Activated CD8-positive, alpha-beta memory T cell treated with anti-CD3 and anti-CD28 coated beads, Interleukin-2, amount 50 U/mL, for 1 hour (primary cell): ENCODE measurements at regions not wholly inside any gene's neighbourhood (a gene's known extent, or its start where the extent isn't known, plus 50 kb on each side); places are given as distances from the start of the nearest gene placed in this dataset.

Experiments used
- DNase-seq: peaks from one replicate; pipeline ENCODE4 v3.0.0-alpha.2; 2020; ENCODE audit errors: extremely low read depth

GRCh38 chr9:95670122-95670521 lies 153.4 kb upstream of the PTCH1 start:
- DNase-seq, result no peak

DNA sequence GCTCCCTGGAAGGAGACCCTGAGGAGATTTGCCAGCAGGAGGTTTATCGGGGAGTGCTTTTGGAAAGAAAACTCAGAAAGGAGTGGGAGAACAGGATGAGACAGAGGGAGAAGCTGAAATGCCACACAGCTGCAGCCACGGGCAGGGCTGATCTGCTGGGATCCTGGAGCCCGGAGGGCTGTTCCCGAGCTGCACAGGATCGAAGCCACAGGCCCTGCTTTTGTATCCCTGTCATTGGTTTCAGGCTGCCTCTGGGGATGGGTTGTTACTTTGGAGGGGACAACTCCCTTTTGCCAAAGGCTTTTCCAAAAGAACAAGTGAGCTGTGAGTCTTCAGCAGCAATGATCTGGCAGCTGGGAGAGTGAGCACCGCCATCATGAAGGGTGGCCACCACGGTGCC lies 152.5 kb upstream of the PTCH1 start:
- no peak for DNase-seq

DNA sequence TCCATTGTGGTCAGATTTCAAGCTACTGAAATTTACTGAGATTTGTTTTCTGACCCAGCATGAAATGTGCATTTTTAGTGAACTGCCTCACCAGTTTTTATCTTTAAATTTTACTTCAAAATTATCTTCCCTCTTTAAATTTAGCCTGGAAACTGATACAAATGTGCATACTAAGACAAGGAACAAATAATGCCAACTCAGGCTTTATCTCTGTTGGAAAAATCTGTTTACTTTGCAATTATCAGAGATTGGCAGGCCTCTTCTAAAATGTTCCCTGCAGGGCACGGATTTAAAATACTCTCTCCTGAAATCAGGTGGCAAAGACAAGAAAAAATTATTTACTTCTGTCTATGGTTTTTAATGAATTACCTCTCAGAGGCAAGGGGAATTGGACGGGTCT lies 151.0 kb upstream of the PTCH1 start:
- DNase-seq, result no peak

DNA sequence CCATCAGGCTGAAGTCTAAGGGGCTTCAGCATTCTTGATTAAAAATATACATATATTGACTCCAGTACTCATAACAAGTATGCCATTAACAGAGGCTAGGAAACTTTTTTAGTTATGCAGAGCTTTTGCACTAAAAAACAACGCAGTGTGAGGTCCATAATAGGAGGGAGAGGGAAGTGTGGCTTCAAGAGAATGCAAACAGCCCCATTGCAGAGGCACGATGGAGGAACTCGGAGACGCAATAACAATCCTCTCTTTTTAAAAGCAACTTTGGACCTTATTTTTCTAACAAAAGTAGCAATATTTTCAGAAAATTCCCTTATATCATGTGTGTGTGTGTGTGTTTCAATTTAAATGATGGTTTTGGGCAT lies 150.0 kb upstream of the PTCH1 start:
- no peak for DNase-seq

DNA sequence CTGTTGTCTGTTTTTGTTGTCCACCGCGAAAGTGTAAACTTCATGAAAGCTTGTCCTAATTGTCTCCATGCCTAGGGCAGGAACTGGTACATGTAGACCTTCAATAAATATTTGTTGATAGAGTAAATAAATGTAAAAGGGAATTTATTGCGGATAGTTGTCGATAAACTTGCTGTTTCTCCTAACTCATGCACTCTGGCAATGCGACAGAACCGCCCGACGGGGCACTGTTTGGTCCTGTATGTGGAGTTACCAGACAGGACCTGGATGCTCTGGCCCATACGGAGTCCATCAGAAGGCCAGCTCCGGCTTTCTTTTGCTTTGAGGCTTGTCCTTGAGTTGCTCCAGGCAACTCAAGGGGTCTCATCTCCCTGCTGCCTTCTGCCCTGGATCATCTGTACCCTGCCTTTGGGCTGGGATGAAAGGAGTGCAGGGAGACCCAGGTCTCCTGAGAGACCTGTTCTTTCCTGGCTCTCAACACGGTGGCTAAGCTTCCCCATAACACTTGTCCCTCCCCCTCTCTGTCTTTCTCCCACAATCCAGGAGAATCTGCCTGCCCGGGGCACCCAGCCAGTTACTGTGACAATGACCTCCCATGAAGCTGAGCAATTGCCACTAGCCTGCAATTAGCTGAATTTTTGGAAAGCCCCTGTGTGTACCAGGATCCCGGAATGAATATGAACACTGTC lies 149.5 kb upstream of the PTCH1 start:
- DNase-seq, result no peak

DNA sequence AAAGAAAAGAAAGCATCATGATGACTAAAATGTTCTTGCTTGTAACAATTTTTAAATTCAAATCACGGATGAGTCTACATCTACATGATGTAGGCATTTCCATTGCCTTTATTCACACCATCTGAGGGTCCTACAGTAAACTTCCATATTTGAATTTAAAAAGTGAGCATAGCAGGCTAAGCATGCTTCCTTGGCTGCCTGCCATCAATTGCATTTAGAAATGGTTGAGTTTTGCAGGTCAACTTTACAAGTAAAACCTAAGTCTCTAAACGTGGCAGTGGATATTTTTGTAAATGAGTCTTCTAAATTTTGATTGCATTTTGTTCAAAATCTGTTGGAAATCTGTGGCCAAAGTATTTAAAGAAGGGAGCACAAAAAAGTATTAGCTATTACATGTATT lies 136.5 kb upstream of the PTCH1 start:
- no peak for DNase-seq

- no peak for DNase-seq
Measured at GRCh38 chr9:95650720-95651119, 133.9 kb upstream of the PTCH1 start.

GRCh38 chr9:95649801-95650213 lies 133.0 kb upstream of the PTCH1 start:
- no peak for DNase-seq

GRCh38 chr9:95648225-95648624 lies 131.5 kb upstream of the PTCH1 start:
- no peak for DNase-seq

DNA sequence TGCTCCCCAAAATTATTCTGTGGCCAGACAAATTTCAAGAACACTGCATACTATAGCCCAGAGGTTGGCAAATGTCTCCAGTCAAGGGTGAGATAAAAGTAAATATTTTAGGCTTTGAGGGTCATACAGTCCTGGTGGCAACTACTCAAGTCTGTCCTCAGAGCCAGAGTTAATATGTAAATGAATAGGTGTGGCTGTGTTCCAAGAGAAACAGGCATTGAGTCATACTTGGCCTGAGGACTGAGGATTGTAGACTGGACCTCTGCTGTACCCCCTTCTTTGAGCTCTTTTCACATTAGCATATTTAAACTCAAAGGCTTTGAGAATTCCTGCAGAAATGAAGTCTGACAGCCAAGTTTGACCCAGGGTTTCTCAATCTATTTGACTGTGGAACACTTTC lies 129.2 kb upstream of the PTCH1 start:
- no peak for DNase-seq

GRCh38 chr9:95645579-95645978 lies 128.8 kb upstream of the PTCH1 start:
- DNase-seq, result no peak

- DNase-seq, result no peak
Measured at GRCh38 chr9:95644377-95644776, 127.6 kb upstream of the PTCH1 start.

DNA sequence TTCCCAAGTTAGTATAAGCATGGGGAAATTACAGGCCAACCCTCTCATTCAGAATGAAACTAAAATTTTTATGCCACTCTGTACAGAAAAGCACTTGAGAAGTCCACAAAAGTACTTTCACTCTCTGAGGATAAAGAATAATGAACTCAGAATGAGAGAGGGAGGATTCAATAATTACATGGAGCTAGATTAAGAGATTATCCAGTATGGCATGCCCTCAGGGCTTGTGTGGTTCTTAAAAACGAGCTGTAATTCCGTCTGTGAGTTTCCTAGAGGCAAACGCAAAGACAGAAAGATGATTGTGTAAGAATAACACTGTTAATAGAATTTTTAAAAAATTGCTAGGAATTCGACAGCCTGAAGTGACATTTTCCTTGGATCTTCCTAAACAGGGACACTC lies 126.8 kb upstream of the PTCH1 start:
- no peak for DNase-seq

DNA sequence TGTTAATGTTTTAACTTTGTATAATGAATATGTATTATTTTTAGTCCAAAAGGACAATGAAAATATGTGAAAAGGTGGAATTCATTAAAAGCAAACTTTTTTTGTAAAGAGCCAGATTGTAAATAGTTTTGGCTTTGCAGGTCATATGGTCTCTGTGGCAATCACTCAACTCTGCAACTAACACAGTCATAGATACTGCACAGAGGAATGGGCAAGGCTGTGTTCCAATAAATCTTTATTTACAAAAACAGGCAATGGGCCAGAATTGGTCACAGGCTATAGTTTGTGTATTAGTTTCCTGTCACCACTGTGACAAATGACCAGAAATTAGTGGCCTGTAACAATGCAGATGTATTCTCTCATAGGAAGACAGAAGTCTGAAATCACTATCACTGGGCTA lies 125.4 kb upstream of the PTCH1 start:
- no peak for DNase-seq

DNA sequence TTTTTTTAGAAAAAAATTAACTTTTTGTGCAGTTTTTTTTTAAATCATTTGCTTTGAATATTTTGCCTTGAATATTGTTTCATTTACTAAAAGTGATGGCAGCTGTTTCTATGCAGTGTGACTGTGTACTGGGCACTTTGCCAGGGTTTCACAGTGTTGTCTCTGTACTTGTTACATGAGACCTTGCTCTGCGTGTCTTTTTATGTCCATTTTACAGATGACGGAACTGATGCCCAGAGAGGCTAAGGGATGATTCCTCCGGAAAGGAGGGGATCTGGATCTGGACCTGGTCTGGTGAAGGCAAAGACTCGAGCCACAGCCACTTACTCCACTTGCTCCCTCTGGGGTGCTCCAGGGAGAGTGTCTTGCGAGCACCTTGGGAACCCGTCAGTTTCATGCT lies 124.8 kb upstream of the PTCH1 start:
- DNase-seq, result no peak

DNA sequence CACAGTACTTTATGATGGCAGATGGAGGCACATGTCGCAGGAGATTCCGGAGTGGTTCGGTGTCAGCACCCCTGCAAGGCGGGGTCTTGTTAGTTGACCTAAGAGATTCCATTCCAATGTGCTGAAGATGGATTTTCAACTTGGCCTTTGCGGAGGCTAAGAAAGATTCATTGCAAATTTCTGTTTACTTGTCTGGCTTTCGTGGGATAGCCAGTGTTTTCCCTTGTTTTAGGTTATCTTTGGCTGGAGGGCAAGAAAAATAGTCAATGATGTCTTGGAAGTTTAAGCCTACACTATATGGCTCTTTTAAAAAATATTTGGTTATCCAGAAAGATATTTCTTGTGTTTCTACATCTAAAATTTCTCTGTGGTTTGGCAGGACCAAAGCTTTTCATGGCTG lies 123.6 kb upstream of the PTCH1 start:
- DNase-seq, result no peak

GRCh38 chr9:95635986-95636671 lies 119.4 kb upstream of the PTCH1 start:
- no peak for DNase-seq

- DNase-seq, result no peak
Measured at GRCh38 chr9:95634536-95634935, 117.8 kb upstream of the PTCH1 start.

DNA sequence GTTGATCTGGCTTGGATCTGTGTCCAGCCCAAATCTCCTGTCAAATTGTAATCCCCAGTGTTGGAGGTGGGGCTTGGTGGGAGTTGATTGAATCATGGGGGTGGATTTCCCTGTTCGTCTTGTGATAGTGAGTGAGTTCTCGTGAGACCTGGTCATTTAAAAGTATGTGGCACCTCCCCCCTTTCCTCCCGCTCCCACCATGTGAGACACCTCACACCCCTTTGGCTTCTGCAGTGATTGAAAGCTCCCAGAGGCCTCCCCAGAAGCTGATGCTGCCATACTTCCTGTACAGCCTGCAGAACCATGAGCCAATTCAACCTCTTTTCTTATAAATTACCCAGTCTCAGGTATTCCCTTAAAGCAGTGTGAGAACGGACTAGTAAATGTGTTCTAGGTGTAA lies 117.3 kb upstream of the PTCH1 start:
- DNase-seq, result no peak

DNA sequence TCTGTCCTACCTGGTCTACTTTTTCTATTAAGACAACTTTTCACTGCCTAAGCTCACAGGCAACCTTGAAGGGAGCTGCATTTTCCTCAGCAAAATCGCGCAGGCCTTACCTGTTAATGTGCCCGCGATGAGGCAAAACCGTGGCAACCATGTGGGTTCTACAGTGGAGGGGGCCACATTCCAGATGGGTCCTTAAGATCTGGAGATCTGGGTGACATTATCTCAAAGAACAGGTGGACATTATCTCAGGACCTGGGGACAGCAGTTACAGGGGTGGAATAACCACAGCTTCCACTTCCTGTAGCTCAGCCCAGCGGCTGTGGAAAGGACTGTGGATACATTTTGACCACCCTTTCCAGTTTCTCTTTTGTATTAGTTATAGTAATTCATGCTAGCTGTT lies 112.8 kb upstream of the PTCH1 start:
- no peak for DNase-seq

DNA sequence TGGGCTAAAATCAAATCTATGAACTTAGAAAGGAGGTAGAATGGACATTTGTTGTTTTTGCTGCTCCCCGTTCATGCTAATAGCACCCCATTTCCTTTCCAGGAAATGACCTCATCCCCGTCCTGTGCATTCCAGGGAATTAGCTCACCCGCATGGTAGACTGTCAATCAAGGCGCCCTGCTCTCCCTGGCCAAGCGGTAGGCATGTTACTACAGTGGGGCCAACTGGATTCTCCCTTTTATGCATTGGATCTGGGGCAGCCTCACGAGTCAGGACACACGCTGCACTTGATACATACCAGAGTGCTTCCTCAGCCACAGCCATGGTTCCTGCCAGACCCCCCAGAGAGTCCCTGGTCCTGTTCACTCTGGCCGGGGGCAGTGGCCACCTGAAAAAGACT lies 111.0 kb upstream of the PTCH1 start:
- no peak for DNase-seq

DNA sequence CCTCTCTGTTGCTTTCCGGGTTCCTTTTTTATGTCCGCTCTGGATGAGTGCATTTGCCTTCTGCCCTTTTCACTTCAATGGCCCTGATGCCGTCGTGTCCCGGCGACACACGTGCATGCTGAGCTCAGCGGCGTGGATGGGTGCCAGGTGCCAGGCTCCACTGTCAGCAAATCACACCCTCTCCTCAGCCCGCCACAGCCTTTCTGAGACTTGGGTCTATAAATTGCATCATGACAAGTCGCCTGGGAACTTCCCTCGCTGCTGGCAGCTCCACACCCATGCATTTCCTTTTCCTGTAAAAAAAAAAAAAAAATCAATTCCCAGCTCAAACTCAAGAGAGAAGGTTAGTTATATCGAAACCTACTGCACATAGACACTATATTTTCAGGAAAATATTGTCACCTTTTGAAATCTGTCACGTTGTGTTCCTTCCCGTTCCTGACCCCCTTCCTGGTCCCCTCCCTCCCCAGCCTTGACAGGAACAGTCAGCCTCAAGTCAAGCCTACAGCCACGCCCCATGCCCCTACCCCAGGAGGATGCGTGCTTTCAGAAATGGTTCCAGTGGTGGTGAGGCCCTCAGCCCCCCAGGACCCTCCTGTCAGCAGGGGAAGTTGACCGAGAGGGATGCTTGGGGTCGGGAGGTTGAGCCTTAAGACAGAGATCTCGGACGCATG lies 110.3 kb upstream of the PTCH1 start:
- no peak for DNase-seq

DNA sequence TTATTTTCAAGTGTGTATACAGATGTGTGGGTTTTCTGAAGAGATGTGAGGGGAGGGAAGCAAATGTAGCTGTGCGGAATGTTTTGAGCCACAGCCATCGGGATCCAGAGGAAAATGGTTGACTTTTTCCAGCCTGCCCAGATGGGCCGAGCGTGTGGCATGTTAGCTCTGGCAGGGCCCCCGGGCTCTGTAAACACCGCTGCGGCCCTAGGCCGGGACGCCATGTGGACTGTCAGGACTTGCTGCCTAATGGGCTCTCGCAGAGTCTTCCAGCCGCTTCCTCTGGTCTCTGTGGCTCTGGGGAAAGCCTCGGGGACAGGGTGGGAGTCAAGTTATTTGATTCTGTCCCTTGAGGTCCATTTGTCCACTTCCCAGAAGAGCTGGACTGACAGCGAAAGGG lies 109.6 kb upstream of the PTCH1 start:
- DNase-seq, result no peak
